ENCODE measurements at regions not wholly inside any gene's neighbourhood (a gene's known extent, or its start where the extent isn't known, plus 50 kb on each side); places are given as distances from the start of the nearest gene placed in this dataset.

- Histone ChIP-seq H3K27ac (replicated peaks in 1 of 4) (no peak overlapping the region), H3K36me3 (no peaks in the 10 kb centered on the region), H3K4me3 (no peak overlapping the region), H3K9me3 (no peaks in the 10 kb centered on the region), H3K27me3 (no peaks in the 10 kb centered on the region), H3K4me1 (no peaks in the 10 kb centered on the region)
- TF ChIP-seq POLR2A (IDR thresholded peaks at IDR 0.05; ENCODE audit: low read depth): no peak
- no peak for TF ChIP-seq POLR2AphosphoS5 (IDR thresholded peaks at IDR 0.05)
- no peak for TF ChIP-seq EP300 (IDR thresholded peaks at IDR 0.05)
- TF ChIP-seq CTCF (IDR thresholded peaks at IDR 0.05): no peak
- intact Hi-C loops (cut with DNase I): no loop called here
- 70% methylated on average over 11 of the region's 11 CpGs for WGBS
- peak; percentile 85 for DNase-seq (ENCODE audit: extremely low spot score)
These were observed 475.0 kb downstream of the RNF144A start for GRCh38 chr2:7392076-7392787.

- no peak overlapping the region for H3K27ac ChIP-seq (replicated peaks in 1 of 4)
- no peaks in the 10 kb centered on the region for H3K36me3 ChIP-seq
- H3K4me3 ChIP-seq: no peak overlapping the region
- H3K9me3 ChIP-seq: no peaks in the 10 kb centered on the region
- H3K4me1 ChIP-seq: no peaks in the 10 kb centered on the region
- TF ChIP-seq CTCF (IDR thresholded peaks at IDR 0.05): no peak
- intact Hi-C loops (cut with DNase I): no loop called here
- peak; percentile 64 for DNase-seq (ENCODE audit: extremely low spot score)
- WGBS: 86% methylated on average over 3 of the region's 3 CpGs
- H3K27me3 ChIP-seq: no peaks in the 10 kb centered on the region
These were observed 477.0 kb downstream of the RNF144A start for GRCh38 chr2:7394195-7394594.

GRCh38 chr2:7400628-7401027 lies 483.4 kb downstream of the RNF144A start:
- Histone ChIP-seq H3K36me3 (no peaks in the 10 kb centered on the region), H3K4me1 (no peaks in the 10 kb centered on the region), H3K9me3 (no peaks in the 10 kb centered on the region), H3K4me3 (no peak overlapping the region), H3K27me3 (no peaks in the 10 kb centered on the region), H3K27ac (replicated peaks in 1 of 4) (no peak overlapping the region)
- 57% methylated on average over 4 of the region's 4 CpGs for WGBS
- no peak for DNase-seq (ENCODE audit: extremely low spot score)
- TF ChIP-seq CTCF (IDR thresholded peaks at IDR 0.05): no peak
- TF ChIP-seq POLR2AphosphoS5 (IDR thresholded peaks at IDR 0.05): no peak
- TF ChIP-seq POLR2A (IDR thresholded peaks at IDR 0.05; ENCODE audit: low read depth): no peak
- TF ChIP-seq EP300 (IDR thresholded peaks at IDR 0.05): no peak
- intact Hi-C loops (cut with DNase I): no loop called here

GRCh38 chr2:7403092-7403775 lies 486.0 kb downstream of the RNF144A start:
- WGBS: 94% methylated on average over 6 of the region's 6 CpGs
- TF ChIP-seq EP300 (IDR thresholded peaks at IDR 0.05) (no peak), POLR2A (IDR thresholded peaks at IDR 0.05; ENCODE audit: low read depth) (no peak), POLR2AphosphoS5 (IDR thresholded peaks at IDR 0.05) (no peak), CTCF (IDR thresholded peaks at IDR 0.05) (no peak)
- no peak overlapping the region for H3K27ac ChIP-seq (replicated peaks in 1 of 4)
- H3K9me3 ChIP-seq: no peaks in the 10 kb centered on the region
- no peaks in the 10 kb centered on the region for H3K27me3 ChIP-seq
- peak; percentile 50 for DNase-seq (ENCODE audit: extremely low spot score)
- H3K4me1 ChIP-seq: no peaks in the 10 kb centered on the region
- H3K36me3 ChIP-seq: no peaks in the 10 kb centered on the region
- H3K4me3 ChIP-seq: no peak overlapping the region
- intact Hi-C loops (cut with DNase I): no loop called here

Data from esophagus muscularis mucosa (tissue), 4 donors.